NCI-H1694 (cell line): ENCODE measurements at regions not wholly inside any gene's neighbourhood (a gene's known extent, or its start where the extent isn't known, plus 50 kb on each side); places are given as distances from the start of the nearest gene placed in this dataset.

Experiments
- DNase-seq: peaks from one replicate; lab custom pipeline; 2025; lab: John Stamatoyannopoulos, UW

GRCh38 chr6:165082636-165083035 is 226.8 kb downstream of the C6orf118 start:
- no peak for DNase-seq

- no peak for DNase-seq
These were observed 227.4 kb downstream of the C6orf118 start for GRCh38 chr6:165081944-165082532.

GRCh38 chr6:165077876-165078275 is 231.5 kb downstream of the C6orf118 start:
- DNase-seq = no peak

GRCh38 chr6:165071906-165072305 is 237.5 kb downstream of the C6orf118 start:
- no peak for DNase-seq

GRCh38 chr6:165060720-165061119 is 248.7 kb downstream of the C6orf118 start:
- DNase-seq = no peak

- no peak for DNase-seq
These were observed 250.4 kb downstream of the C6orf118 start for GRCh38 chr6:165059032-165059431.

- no peak for DNase-seq
These were observed 253.1 kb downstream of the C6orf118 start for GRCh38 chr6:165056292-165056691.

GRCh38 chr6:165055231-165055630 is 254.2 kb downstream of the C6orf118 start:
- DNase-seq = no peak

GRCh38 chr6:165052561-165053480 is 256.6 kb downstream of the C6orf118 start:
- DNase-seq = no peak

GRCh38 chr6:165049362-165049761 is 260.0 kb downstream of the C6orf118 start:
- no peak for DNase-seq

- DNase-seq = no peak
These were observed 261.5 kb downstream of the C6orf118 start for GRCh38 chr6:165047952-165048351.

- DNase-seq = no peak
These were observed 263.8 kb downstream of the C6orf118 start for GRCh38 chr6:165045631-165046030.

GRCh38 chr6:165042912-165043311 is 266.5 kb downstream of the C6orf118 start:
- no peak for DNase-seq

- no peak for DNase-seq
These were observed 269.0 kb downstream of the C6orf118 start for GRCh38 chr6:165040440-165040839.

- DNase-seq = no peak
These were observed 275.1 kb downstream of the C6orf118 start for GRCh38 chr6:165034271-165034741.

GRCh38 chr6:165031502-165031901 is 277.9 kb downstream of the C6orf118 start:
- no peak for DNase-seq

- no peak for DNase-seq
These were observed 284.4 kb downstream of the C6orf118 start for GRCh38 chr6:165025040-165025439.

GRCh38 chr6:165019681-165020080 is 289.7 kb downstream of the C6orf118 start:
- no peak for DNase-seq

- DNase-seq = no peak
These were observed 293.7 kb downstream of the C6orf118 start for GRCh38 chr6:165015676-165016075.

- no peak for DNase-seq
These were observed 295.7 kb downstream of the C6orf118 start for GRCh38 chr6:165013701-165014100.

GRCh38 chr6:165012183-165012582 is 297.2 kb downstream of the C6orf118 start:
- no peak for DNase-seq

- DNase-seq = no peak
These were observed 298.6 kb downstream of the C6orf118 start for GRCh38 chr6:165010556-165011535.
